Spinal cord (tissue), 1 donor: ENCODE measurements at regions not wholly inside any gene's neighbourhood (a gene's known extent, or its start where the extent isn't known, plus 50 kb on each side); places are given as distances from the start of the nearest gene placed in this dataset. TPM values are rescaled to one million over a fixed set of nuclear protein-coding genes. Genes with fewer than 3 reads are reported as not detected.

Source experiments
- small RNA-seq: library from RNA; depleted of rRNA; stranded (forward); fragments of <200 nt; gene quantifications from one replicate; pipeline ENCODE3, GENCODE V24; 2014; ENCODE audit warnings: low replicate concordance

Small RNA genes lying in the stretch of these regions (small RNA-seq; reads per million reads assigned to genes)
- gene RNU6-1236P, result not detected
